Skeletal muscle tissue (tissue), 3 donors: ENCODE measurements at regions not wholly inside any gene's neighbourhood (a gene's known extent, or its start where the extent isn't known, plus 50 kb on each side); places are given as distances from the start of the nearest gene placed in this dataset.

Experiments
- H3K27ac ChIP-seq: one replicate; pipeline ENCODE4 v1.7.0; 2013; ENCODE audit warnings: mild to moderate bottlenecking, low read depth, low read length, inconsistent platforms
- H3K27me3 ChIP-seq, 3 donors: one replicate each; pipeline ENCODE4 v1.7.0; 2013; ENCODE audit warnings: low read length in 3 of 3; ENCODE audit not compliant: control insufficient read depth in 3 of 3, insufficient read depth in 3 of 3
- H3K36me3 ChIP-seq, 3 donors: one replicate each; pipeline ENCODE4 v1.7.0; 2013; ENCODE audit warnings: low read length in 3 of 3; ENCODE audit not compliant: control insufficient read depth in 3 of 3, insufficient read depth in 3 of 3
- H3K4me1 ChIP-seq, 3 donors: one replicate each; pipeline ENCODE4 v1.7.0; 2013; ENCODE audit warnings: low read length in 3 of 3, mild to moderate bottlenecking in 3 of 3; ENCODE audit not compliant: control insufficient read depth in 3 of 3, insufficient read depth in 3 of 3
- H3K4me3 ChIP-seq, 3 donors: one replicate each; pipeline ENCODE4 v1.7.0; 2013; ENCODE audit warnings: low read length in 3 of 3
- H3K9ac ChIP-seq, 3 donors: one replicate each; pipeline ENCODE4 v1.7.0; 2013; ENCODE audit warnings: low read length in 3 of 3, mild to moderate bottlenecking in 3 of 3, moderate library complexity in 2 of 3, low read depth in 1 of 3
- H3K9me3 ChIP-seq, 3 donors: one replicate each; pipeline ENCODE4 v1.7.0; 2013; ENCODE audit warnings: low read length in 3 of 3; ENCODE audit not compliant: control insufficient read depth in 3 of 3
- donor health status: Osteomylitis.

GRCh38 chr10:36441557-36441956 lies 683.8 kb upstream of the ANKRD30A start:
- Histone ChIP-seq H3K4me3 (no peak overlapping the region), H3K9me3 (no peaks in the 10 kb centered on the region), H3K36me3 (no peaks in the 10 kb centered on the region), H3K9ac (no peak overlapping the region), H3K27ac (no peak overlapping the region), H3K4me1 (no peaks in the 10 kb centered on the region), H3K27me3 (no peaks in the 10 kb centered on the region)

- Histone ChIP-seq H3K9me3 (no peaks in the 10 kb centered on the region), H3K9ac (no peak overlapping the region), H3K4me3 (no peak overlapping the region), H3K27me3 (no peaks in the 10 kb centered on the region), H3K36me3 (no peaks in the 10 kb centered on the region), H3K4me1 (no peaks in the 10 kb centered on the region), H3K27ac (no peak overlapping the region)
Observed at GRCh38 chr10:36440539-36440938, 684.9 kb upstream of the ANKRD30A start.

- Histone ChIP-seq H3K27me3 (no peaks in the 10 kb centered on the region), H3K9me3 (no peaks in the 10 kb centered on the region), H3K36me3 (no peaks in the 10 kb centered on the region), H3K4me1 (no peaks in the 10 kb centered on the region), H3K4me3 (no peak overlapping the region), H3K9ac (no peak overlapping the region), H3K27ac (no peak overlapping the region)
Observed at GRCh38 chr10:36437367-36437766, 688.0 kb upstream of the ANKRD30A start.

- no peaks in the 10 kb centered on the region for H3K9me3 ChIP-seq
- H3K4me3 ChIP-seq = no peak overlapping the region
- no peaks in the 10 kb centered on the region for H3K27me3 ChIP-seq
- no peak overlapping the region for H3K27ac ChIP-seq
- H3K36me3 ChIP-seq = no peaks in the 10 kb centered on the region
- H3K9ac ChIP-seq = no peak overlapping the region
- no peaks in the 10 kb centered on the region for H3K4me1 ChIP-seq
Observed at GRCh38 chr10:36428507-36428906, 696.9 kb upstream of the ANKRD30A start.

GRCh38 chr10:36425131-36425797 lies 700.1 kb upstream of the ANKRD30A start:
- no peak overlapping the region for H3K9ac ChIP-seq
- H3K27ac ChIP-seq = no peak overlapping the region
- no peaks in the 10 kb centered on the region for H3K27me3 ChIP-seq
- no peaks in the 10 kb centered on the region for H3K9me3 ChIP-seq
- H3K4me1 ChIP-seq = no peaks in the 10 kb centered on the region
- H3K36me3 ChIP-seq = no peaks in the 10 kb centered on the region
- H3K4me3 ChIP-seq = no peak overlapping the region

GRCh38 chr10:36424502-36424901 lies 700.9 kb upstream of the ANKRD30A start:
- H3K9me3 ChIP-seq = no peaks in the 10 kb centered on the region
- no peak overlapping the region for H3K27ac ChIP-seq
- no peaks in the 10 kb centered on the region for H3K36me3 ChIP-seq
- no peak overlapping the region for H3K4me3 ChIP-seq
- H3K27me3 ChIP-seq = no peaks in the 10 kb centered on the region
- H3K4me1 ChIP-seq = no peaks in the 10 kb centered on the region
- no peak overlapping the region for H3K9ac ChIP-seq

- no peak overlapping the region for H3K9ac ChIP-seq
- no peaks in the 10 kb centered on the region for H3K9me3 ChIP-seq
- no peaks in the 10 kb centered on the region for H3K27me3 ChIP-seq
- no peak overlapping the region for H3K27ac ChIP-seq
- no peak overlapping the region for H3K4me3 ChIP-seq
- H3K4me1 ChIP-seq = no peaks in the 10 kb centered on the region
- H3K36me3 ChIP-seq = no peaks in the 10 kb centered on the region
Observed at GRCh38 chr10:36423821-36424248, 701.6 kb upstream of the ANKRD30A start.

GRCh38 chr10:36421992-36422391 lies 703.4 kb upstream of the ANKRD30A start:
- Histone ChIP-seq H3K4me3 (no peak overlapping the region), H3K9me3 (no peaks in the 10 kb centered on the region), H3K27me3 (no peaks in the 10 kb centered on the region), H3K36me3 (no peaks in the 10 kb centered on the region), H3K4me1 (no peaks in the 10 kb centered on the region), H3K9ac (no peak overlapping the region), H3K27ac (no peak overlapping the region)

GRCh38 chr10:36416513-36416912 lies 708.9 kb upstream of the ANKRD30A start:
- H3K4me3 ChIP-seq = no peak overlapping the region
- no peaks in the 10 kb centered on the region for H3K36me3 ChIP-seq
- no peaks in the 10 kb centered on the region for H3K27me3 ChIP-seq
- no peaks in the 10 kb centered on the region for H3K4me1 ChIP-seq
- H3K9me3 ChIP-seq = peaks cover 0 to 5% (median 0%) of the 10 kb centered on the region in 3 donors
- H3K27ac ChIP-seq = no peak overlapping the region
- no peak overlapping the region for H3K9ac ChIP-seq

- no peak overlapping the region for H3K27ac ChIP-seq
- H3K36me3 ChIP-seq = no peaks in the 10 kb centered on the region
- H3K9ac ChIP-seq = no peak overlapping the region
- no peaks in the 10 kb centered on the region for H3K4me1 ChIP-seq
- peaks cover 0 to 5% (median 0%) of the 10 kb centered on the region in 3 donors for H3K9me3 ChIP-seq
- no peak overlapping the region for H3K4me3 ChIP-seq
- H3K27me3 ChIP-seq = no peaks in the 10 kb centered on the region
Observed at GRCh38 chr10:36412942-36413341, 712.5 kb upstream of the ANKRD30A start.
